Activated T-helper 2 cell treated with anti-CD3 and anti-CD28 coated beads, Interferon-gamma antibody, Interleukin-2, Interleukin-4, amounts not matched to agents 10 μg/mL and 5 μg/mL and 100 μg/mL, durations not matched to agents 14 hours and 24 hours and 36 hours (primary cell): ENCODE measurements at regions not wholly inside any gene's neighbourhood (a gene's known extent, or its start where the extent isn't known, plus 50 kb on each side); places are given as distances from the start of the nearest gene placed in this dataset.
"Not testable (repeated sequence)": the region's sequence is repeated elsewhere in the genome, so short reads cannot be mapped to it uniquely, and the experiment has no call there.

Experiments used
- DNase-seq: peaks from one replicate; pipeline ENCODE4 v3.0.0; 2021; ENCODE audit warnings: low spot score
- H3K27ac Mint-ChIP-seq: one replicate; pipeline ENCODE4 v1.8.0; 2021; ENCODE audit warnings: mixed read lengths
- H3K27me3 Mint-ChIP-seq: one replicate; pipeline ENCODE4 v1.8.0; 2021; ENCODE audit warnings: low read depth, mixed read lengths
- H3K36me3 Mint-ChIP-seq: one replicate; pipeline ENCODE4 v1.8.0; 2021; ENCODE audit warnings: low read depth, mixed read lengths
- H3K4me1 Mint-ChIP-seq: one replicate; pipeline ENCODE4 v1.8.0; 2021; ENCODE audit warnings: low read depth, mixed read lengths
- H3K4me3 Mint-ChIP-seq: one replicate; pipeline ENCODE4 v1.8.0; 2021; ENCODE audit warnings: low read depth, mild to moderate bottlenecking, moderate library complexity, mixed read lengths
- H3K9me3 Mint-ChIP-seq: one replicate; pipeline ENCODE4 v1.8.0; 2021; ENCODE audit warnings: mixed read lengths
- intact Hi-C: fragments of 100-400 bp; cut with micrococcal nuclease; formaldehyde crosslinking; loops from one replicate; pipeline ENCODE4 v1.15.1; 2023

- Mint-ChIP-seq H3K4me3 (no peak overlapping the region), H3K27me3 (no peaks in the 10 kb centered on the region), H3K27ac (no peak overlapping the region), H3K36me3 (no peaks in the 10 kb centered on the region), H3K4me1 (no peaks in the 10 kb centered on the region), H3K9me3 (no peaks in the 10 kb centered on the region)
- intact Hi-C loops, result no loop called here
- DNase-seq, result no peak
Observed at GRCh38 chr11:133638921-133639320, 106.6 kb upstream of the OPCML start.

- no peak for DNase-seq
- H3K36me3 Mint-ChIP-seq, result no peaks in the 10 kb centered on the region
- H3K4me1 Mint-ChIP-seq, result no peaks in the 10 kb centered on the region
- intact Hi-C loops, result no loop called here
- no peaks in the 10 kb centered on the region for H3K9me3 Mint-ChIP-seq
- H3K27me3 Mint-ChIP-seq, result no peaks in the 10 kb centered on the region
- H3K4me3 Mint-ChIP-seq, result no peak overlapping the region
- H3K27ac Mint-ChIP-seq, result no peak overlapping the region
Observed at GRCh38 chr11:133636711-133637355, 104.5 kb upstream of the OPCML start.

GRCh38 chr11:133635244-133635739, 103.0 kb upstream of the OPCML start:
- no peak for DNase-seq
- Mint-ChIP-seq H3K36me3 (no peaks in the 10 kb centered on the region), H3K27me3 (no peaks in the 10 kb centered on the region), H3K27ac (no peak overlapping the region), H3K9me3 (no peaks in the 10 kb centered on the region), H3K4me3 (no peak overlapping the region), H3K4me1 (no peaks in the 10 kb centered on the region)
- intact Hi-C loops, result no loop called here

- H3K36me3 Mint-ChIP-seq, DNase-seq, H3K4me3 Mint-ChIP-seq, H3K27me3 Mint-ChIP-seq, H3K4me1 Mint-ChIP-seq, intact Hi-C loops, H3K27ac Mint-ChIP-seq, H3K9me3 Mint-ChIP-seq: not testable (repeated sequence)
Observed at GRCh38 chr11:133628371-133628770, 96.1 kb upstream of the OPCML start.

DNA sequence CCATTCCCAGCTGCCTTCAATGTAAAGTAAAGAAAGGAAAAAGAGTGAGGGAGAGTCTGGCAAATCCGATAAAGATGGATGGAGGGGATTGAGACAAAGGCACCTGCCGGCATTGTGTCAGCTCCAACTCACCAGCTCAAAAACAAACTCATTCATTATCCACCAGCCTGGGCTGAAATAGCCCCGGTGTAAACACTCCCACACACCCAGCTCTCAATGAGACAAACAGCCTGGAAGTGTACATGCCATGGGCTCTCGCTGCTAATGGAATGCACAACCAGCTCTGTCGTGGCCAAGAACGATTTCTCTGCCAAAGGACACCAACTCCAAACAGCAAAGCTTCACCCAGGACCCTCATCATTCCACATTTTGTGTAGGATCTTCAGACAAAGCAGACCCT, 89.3 kb upstream of the OPCML start:
- Mint-ChIP-seq H3K27me3 (no peaks in the 10 kb centered on the region), H3K27ac (no peak overlapping the region), H3K4me3 (no peak overlapping the region), H3K9me3 (no peaks in the 10 kb centered on the region), H3K36me3 (no peaks in the 10 kb centered on the region), H3K4me1 (no peaks in the 10 kb centered on the region)
- intact Hi-C loops, result no loop called here
- no peak for DNase-seq

- DNase-seq, result no peak
- H3K9me3 Mint-ChIP-seq, result no peaks in the 10 kb centered on the region
- no peak overlapping the region for H3K27ac Mint-ChIP-seq
- H3K36me3 Mint-ChIP-seq, result no peaks in the 10 kb centered on the region
- no peaks in the 10 kb centered on the region for H3K4me1 Mint-ChIP-seq
- no peaks in the 10 kb centered on the region for H3K27me3 Mint-ChIP-seq
- H3K4me3 Mint-ChIP-seq, result no peak overlapping the region
- intact Hi-C loops, result no loop called here
Observed at GRCh38 chr11:133619973-133620372, 87.7 kb upstream of the OPCML start.

- no peaks in the 10 kb centered on the region for H3K4me1 Mint-ChIP-seq
- no peak for DNase-seq
- H3K4me3 Mint-ChIP-seq, result no peak overlapping the region
- intact Hi-C loops, result no loop called here
- H3K27ac Mint-ChIP-seq, result no peak overlapping the region
- H3K36me3 Mint-ChIP-seq, result no peaks in the 10 kb centered on the region
- no peaks in the 10 kb centered on the region for H3K9me3 Mint-ChIP-seq
- H3K27me3 Mint-ChIP-seq, result no peaks in the 10 kb centered on the region
Observed at GRCh38 chr11:133619397-133619796, 87.1 kb upstream of the OPCML start.

DNA sequence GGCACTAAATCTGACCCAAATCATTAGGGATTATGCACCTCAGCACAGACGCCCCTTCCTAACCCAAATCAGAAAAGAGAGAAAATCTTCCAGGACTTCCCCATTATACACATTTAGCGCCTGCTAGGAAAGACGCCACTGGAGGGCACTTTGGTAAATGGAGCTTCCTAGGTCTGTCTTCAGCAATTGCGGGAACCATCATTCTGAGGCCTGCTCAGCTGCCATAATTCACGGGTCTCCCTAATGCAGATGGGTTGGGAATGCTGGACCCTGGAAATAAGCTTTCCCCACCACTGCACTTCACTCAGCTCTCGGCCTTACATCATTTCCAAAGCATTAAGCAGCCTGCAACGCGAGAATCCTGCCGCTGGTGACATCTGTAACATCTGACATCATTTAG, 86.2 kb upstream of the OPCML start:
- DNase-seq, result no peak
- intact Hi-C loops, result no loop called here
- no peak overlapping the region for H3K27ac Mint-ChIP-seq
- H3K4me1 Mint-ChIP-seq, result no peaks in the 10 kb centered on the region
- H3K9me3 Mint-ChIP-seq, result no peaks in the 10 kb centered on the region
- no peaks in the 10 kb centered on the region for H3K36me3 Mint-ChIP-seq
- no peak overlapping the region for H3K4me3 Mint-ChIP-seq
- no peaks in the 10 kb centered on the region for H3K27me3 Mint-ChIP-seq

- Mint-ChIP-seq H3K4me1 (no peaks in the 10 kb centered on the region), H3K9me3 (peaks cover 3% of the 10 kb centered on the region), H3K4me3 (no peak overlapping the region), H3K36me3 (no peaks in the 10 kb centered on the region), H3K27ac (no peak overlapping the region), H3K27me3 (no peaks in the 10 kb centered on the region)
- intact Hi-C loops, result no loop called here
- DNase-seq, result no peak
Observed at GRCh38 chr11:133608496-133608895, 76.2 kb upstream of the OPCML start.

DNA sequence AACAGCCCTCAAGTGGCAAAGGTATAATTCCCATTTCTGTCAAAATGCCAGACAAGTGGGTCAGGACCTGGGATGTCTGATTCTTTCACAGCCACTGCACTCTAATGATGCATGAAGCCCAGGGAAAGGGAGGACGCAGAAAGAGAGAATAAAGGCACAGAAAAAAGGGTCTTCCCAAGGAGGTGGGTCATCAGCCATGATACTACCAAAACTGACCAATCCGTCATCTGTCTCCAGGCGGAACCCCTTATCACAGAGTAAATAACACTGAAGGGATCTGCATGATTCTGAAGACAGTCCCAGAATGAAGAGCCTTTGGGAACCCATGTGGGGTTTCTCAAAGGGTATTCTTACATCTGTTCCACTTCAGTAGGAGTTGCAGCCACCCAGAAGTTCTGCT, 73.8 kb upstream of the OPCML start:
- no peaks in the 10 kb centered on the region for H3K4me1 Mint-ChIP-seq
- H3K27me3 Mint-ChIP-seq, result no peaks in the 10 kb centered on the region
- H3K36me3 Mint-ChIP-seq, result no peaks in the 10 kb centered on the region
- no peak overlapping the region for H3K4me3 Mint-ChIP-seq
- intact Hi-C loops, result no loop called here
- no peak for DNase-seq
- H3K27ac Mint-ChIP-seq, result no peak overlapping the region
- peaks cover 3% of the 10 kb centered on the region for H3K9me3 Mint-ChIP-seq

DNA sequence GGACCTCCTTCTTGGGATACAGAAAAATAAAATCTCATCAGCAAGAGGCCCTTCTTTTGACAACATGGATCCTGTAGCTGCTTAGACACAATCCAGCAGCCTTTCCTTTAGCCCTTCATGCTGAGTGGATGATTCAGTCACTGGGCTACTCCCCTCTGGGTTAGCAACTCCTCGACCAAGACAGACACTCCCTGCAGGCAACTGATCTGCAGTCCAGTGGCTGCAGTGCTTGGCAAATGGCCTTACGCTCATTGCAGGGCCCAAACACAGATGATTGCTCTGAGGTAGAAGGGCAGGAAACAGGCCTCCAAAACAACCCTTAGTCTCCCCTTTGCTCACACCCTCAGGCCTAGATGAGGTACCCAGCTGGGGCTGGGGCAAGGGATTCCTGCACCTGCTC, 73.2 kb upstream of the OPCML start:
- Mint-ChIP-seq H3K36me3 (no peaks in the 10 kb centered on the region), H3K27me3 (no peaks in the 10 kb centered on the region), H3K4me1 (no peaks in the 10 kb centered on the region), H3K4me3 (no peak overlapping the region), H3K9me3 (peaks cover 3% of the 10 kb centered on the region), H3K27ac (no peak overlapping the region)
- intact Hi-C loops, result no loop called here
- DNase-seq, result no peak

- no peak for DNase-seq
- Mint-ChIP-seq H3K27me3 (no peaks in the 10 kb centered on the region), H3K4me3 (no peak overlapping the region), H3K9me3 (no peaks in the 10 kb centered on the region), H3K27ac (no peak overlapping the region), H3K36me3 (no peaks in the 10 kb centered on the region), H3K4me1 (no peaks in the 10 kb centered on the region)
- intact Hi-C loops, result no loop called here
Observed at GRCh38 chr11:133601641-133602040, 69.3 kb upstream of the OPCML start.

- intact Hi-C loops, result no loop called here
- H3K27ac Mint-ChIP-seq, result no peak overlapping the region
- H3K4me1 Mint-ChIP-seq, result no peaks in the 10 kb centered on the region
Observed at GRCh38 chr11:133600786-133601185, 68.5 kb upstream of the OPCML start.

GRCh38 chr11:133600306-133600705, 68.0 kb upstream of the OPCML start:
- Mint-ChIP-seq H3K4me3 (no peak overlapping the region), H3K4me1 (no peaks in the 10 kb centered on the region), H3K9me3 (no peaks in the 10 kb centered on the region), H3K27ac (no peak overlapping the region), H3K36me3 (no peaks in the 10 kb centered on the region), H3K27me3 (no peaks in the 10 kb centered on the region)
- intact Hi-C loops, result no loop called here
- DNase-seq, result no peak

More at GRCh38 chr11:133600786-133601185, 68.5 kb upstream of the OPCML start:
- no peaks in the 10 kb centered on the region for H3K9me3 Mint-ChIP-seq
- DNase-seq, result no peak
- no peaks in the 10 kb centered on the region for H3K36me3 Mint-ChIP-seq
- no peak overlapping the region for H3K4me3 Mint-ChIP-seq
- H3K27me3 Mint-ChIP-seq, result no peaks in the 10 kb centered on the region
